CD1c-positive myeloid dendritic cell (primary cell): ENCODE measurements at regions not wholly inside any gene's neighbourhood (a gene's known extent, or its start where the extent isn't known, plus 50 kb on each side); places are given as distances from the start of the nearest gene placed in this dataset.

Source experiments
- DNase-seq: peaks from one replicate; pipeline ENCODE4 v3.0.0-alpha.2; 2016; ENCODE audit errors: extremely low spot score

- DNase-seq, result no peak
Observed at GRCh38 chr12:5195691-5196090, 152.0 kb downstream of the KCNA5 start.

GRCh38 chr12:5197131-5197530 lies 153.5 kb downstream of the KCNA5 start:
- DNase-seq, result no peak

- DNase-seq, result no peak
Observed at GRCh38 chr12:5197656-5198055, 154.0 kb downstream of the KCNA5 start.

GRCh38 chr12:5200278-5201087 lies 156.8 kb downstream of the KCNA5 start:
- no peak for DNase-seq

- no peak for DNase-seq
Observed at GRCh38 chr12:5201554-5202218, 158.0 kb downstream of the KCNA5 start.

- DNase-seq, result no peak
Observed at GRCh38 chr12:5203274-5203673, 159.6 kb downstream of the KCNA5 start.

- DNase-seq, result no peak
Observed at GRCh38 chr12:5203720-5204119, 160.0 kb downstream of the KCNA5 start.

GRCh38 chr12:5204271-5204670 lies 160.6 kb downstream of the KCNA5 start:
- no peak for DNase-seq

GRCh38 chr12:5204831-5205230 lies 161.2 kb downstream of the KCNA5 start:
- DNase-seq, result no peak

GRCh38 chr12:5206401-5207175 lies 162.9 kb downstream of the KCNA5 start:
- DNase-seq, result no peak

- DNase-seq, result no peak
Observed at GRCh38 chr12:5210179-5210922, 166.7 kb downstream of the KCNA5 start.

GRCh38 chr12:5210923-5211290 lies 167.2 kb downstream of the KCNA5 start:
- no peak for DNase-seq

- DNase-seq, result no peak
Observed at GRCh38 chr12:5213336-5213735, 169.7 kb downstream of the KCNA5 start.

GRCh38 chr12:5213990-5214389 lies 170.3 kb downstream of the KCNA5 start:
- DNase-seq, result no peak

- DNase-seq, result no peak
Observed at GRCh38 chr12:5217936-5218335, 174.3 kb downstream of the KCNA5 start.

- no peak for DNase-seq
Observed at GRCh38 chr12:5220099-5220498, 176.4 kb downstream of the KCNA5 start.

- no peak for DNase-seq
Observed at GRCh38 chr12:5220835-5221234, 177.2 kb downstream of the KCNA5 start.

GRCh38 chr12:5222011-5222461 lies 178.4 kb downstream of the KCNA5 start:
- DNase-seq, result no peak

- DNase-seq, result no peak
Observed at GRCh38 chr12:5222729-5223128, 179.1 kb downstream of the KCNA5 start.

- DNase-seq, result no peak
Observed at GRCh38 chr12:5223881-5224280, 180.2 kb downstream of the KCNA5 start.

- DNase-seq, result no peak
Observed at GRCh38 chr12:5226581-5226980, 182.9 kb downstream of the KCNA5 start.
